BLaER1 (cell line): ENCODE measurements at regions not wholly inside any gene's neighbourhood (a gene's known extent, or its start where the extent isn't known, plus 50 kb on each side); places are given as distances from the start of the nearest gene placed in this dataset.
"Not testable (repeated sequence)": the region's sequence is repeated elsewhere in the genome, so short reads cannot be mapped to it uniquely, and the experiment has no call there.

ENCODE experiments used
- H3K27ac ChIP-seq: shearing (Covaris generic); formaldehyde crosslinking; 2 replicates; pipeline ENCODE4 v1.8.1; 2022
- H3K27me3 ChIP-seq: shearing (Covaris generic); formaldehyde crosslinking; 2 replicates; pipeline ENCODE4 v1.8.1; 2022
- H3K36me3 ChIP-seq: shearing (Covaris generic); formaldehyde crosslinking; 2 replicates; pipeline ENCODE4 v1.8.1; 2022
- H3K4me1 ChIP-seq: shearing (Covaris generic); formaldehyde crosslinking; 2 replicates; pipeline ENCODE4 v1.8.1; 2022
- H3K4me2 ChIP-seq: shearing (Covaris generic); formaldehyde crosslinking; 2 replicates; pipeline ENCODE4 v1.8.1; 2022
- H3K4me3 ChIP-seq: shearing (Covaris generic); formaldehyde crosslinking; 2 replicates; pipeline ENCODE4 v1.8.1; 2022
- H3K9ac ChIP-seq: shearing (Covaris generic); formaldehyde crosslinking; 2 replicates; pipeline ENCODE4 v1.8.1; 2022
- H3K9me3 ChIP-seq: shearing (Covaris generic); formaldehyde crosslinking; 2 replicates; pipeline ENCODE4 v1.8.1; 2022
- H4K20me1 ChIP-seq: shearing (Covaris generic); formaldehyde crosslinking; 2 replicates; pipeline ENCODE4 v1.8.1; 2022
- Cebpa-rat ChIP-seq: shearing (Covaris generic); IDR thresholded peaks from 2 replicates; pipeline ENCODE4 v1.8.1; 2022

DNA sequence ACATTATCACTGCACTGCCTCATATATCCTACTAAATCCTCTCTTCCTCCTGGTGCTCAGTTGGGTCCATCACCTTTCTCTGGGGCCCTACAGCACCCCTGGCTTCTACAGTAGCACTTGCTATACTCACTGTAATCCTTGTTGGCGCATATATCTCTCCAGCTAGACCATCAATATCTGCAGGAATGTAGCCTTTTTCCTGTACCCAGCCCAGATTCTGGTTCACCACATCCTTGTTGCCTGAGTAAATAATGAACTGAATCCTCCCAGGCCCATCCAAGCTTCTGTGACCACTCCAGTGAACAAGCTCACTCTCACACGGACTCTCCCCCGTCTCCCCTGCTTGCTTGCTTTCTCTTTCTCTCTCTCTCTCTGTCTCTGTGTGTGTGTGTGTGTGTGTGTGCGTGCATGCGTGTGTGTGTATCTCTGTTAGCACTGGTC lies 62.5 kb upstream of the LIPC start:
- H4K20me1 ChIP-seq: no peaks in the 10 kb centered on the region
- no peaks in the 10 kb centered on the region for H3K27me3 ChIP-seq
- H3K9me3 ChIP-seq: peaks cover 62% of the 10 kb centered on the region
- no peak overlapping the region for H3K9ac ChIP-seq
- no peak overlapping the region for H3K4me2 ChIP-seq
- H3K4me1 ChIP-seq: no peaks in the 10 kb centered on the region
- H3K36me3 ChIP-seq: no peaks in the 10 kb centered on the region
- no peak overlapping the region for H3K4me3 ChIP-seq
- H3K27ac ChIP-seq: no peak overlapping the region
- no peak for TF ChIP-seq Cebpa-rat

GRCh38 chr15:58369956-58370355 lies 61.8 kb upstream of the LIPC start:
- H3K4me3 ChIP-seq: no peak overlapping the region
- no peaks in the 10 kb centered on the region for H3K4me1 ChIP-seq
- TF ChIP-seq Cebpa-rat: no peak
- no peaks in the 10 kb centered on the region for H3K27me3 ChIP-seq
- no peaks in the 10 kb centered on the region for H3K36me3 ChIP-seq
- H3K27ac ChIP-seq: no peak overlapping the region
- H3K4me2 ChIP-seq: no peak overlapping the region
- no peak overlapping the region for H3K9ac ChIP-seq
- peaks cover 61% of the 10 kb centered on the region for H3K9me3 ChIP-seq
- no peaks in the 10 kb centered on the region for H4K20me1 ChIP-seq

- no peak overlapping the region for H3K9ac ChIP-seq
- H3K27ac ChIP-seq: no peak overlapping the region
- H4K20me1 ChIP-seq: no peaks in the 10 kb centered on the region
- no peak for TF ChIP-seq Cebpa-rat
- no peak overlapping the region for H3K4me2 ChIP-seq
- H3K9me3 ChIP-seq: peaks cover 73% of the 10 kb centered on the region
- no peaks in the 10 kb centered on the region for H3K27me3 ChIP-seq
- no peak overlapping the region for H3K4me3 ChIP-seq
- no peaks in the 10 kb centered on the region for H3K36me3 ChIP-seq
- no peaks in the 10 kb centered on the region for H3K4me1 ChIP-seq
Observed at GRCh38 chr15:58374147-58374546, 57.6 kb upstream of the LIPC start.

DNA sequence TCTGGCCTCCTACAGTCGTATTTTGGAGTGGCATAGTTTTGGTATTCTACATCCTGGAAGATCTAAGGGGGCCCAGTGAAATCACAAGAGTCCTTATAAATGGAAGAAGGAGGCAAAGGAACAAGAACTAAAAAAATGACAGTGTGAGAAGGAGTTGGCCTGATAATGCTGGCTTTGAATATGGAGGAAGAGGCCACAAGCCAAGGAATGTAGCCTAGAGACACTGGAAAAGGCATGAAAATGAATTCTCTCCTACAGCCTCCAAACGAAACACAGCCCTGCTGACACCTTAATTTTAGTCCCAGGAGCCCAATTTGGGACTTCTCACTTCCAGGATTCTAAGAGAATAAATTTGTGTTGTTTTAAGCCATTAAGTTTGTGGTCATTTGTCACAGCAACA lies 54.6 kb upstream of the LIPC start:
- Histone ChIP-seq H3K9ac (no peak overlapping the region), H3K27ac (no peak overlapping the region), H3K27me3 (no peaks in the 10 kb centered on the region), H3K36me3 (no peaks in the 10 kb centered on the region), H3K4me2 (no peak overlapping the region), H4K20me1 (no peaks in the 10 kb centered on the region), H3K9me3 (peaks cover 49% of the 10 kb centered on the region), H3K4me3 (no peak overlapping the region), H3K4me1 (no peaks in the 10 kb centered on the region)
- TF ChIP-seq Cebpa-rat: no peak

DNA sequence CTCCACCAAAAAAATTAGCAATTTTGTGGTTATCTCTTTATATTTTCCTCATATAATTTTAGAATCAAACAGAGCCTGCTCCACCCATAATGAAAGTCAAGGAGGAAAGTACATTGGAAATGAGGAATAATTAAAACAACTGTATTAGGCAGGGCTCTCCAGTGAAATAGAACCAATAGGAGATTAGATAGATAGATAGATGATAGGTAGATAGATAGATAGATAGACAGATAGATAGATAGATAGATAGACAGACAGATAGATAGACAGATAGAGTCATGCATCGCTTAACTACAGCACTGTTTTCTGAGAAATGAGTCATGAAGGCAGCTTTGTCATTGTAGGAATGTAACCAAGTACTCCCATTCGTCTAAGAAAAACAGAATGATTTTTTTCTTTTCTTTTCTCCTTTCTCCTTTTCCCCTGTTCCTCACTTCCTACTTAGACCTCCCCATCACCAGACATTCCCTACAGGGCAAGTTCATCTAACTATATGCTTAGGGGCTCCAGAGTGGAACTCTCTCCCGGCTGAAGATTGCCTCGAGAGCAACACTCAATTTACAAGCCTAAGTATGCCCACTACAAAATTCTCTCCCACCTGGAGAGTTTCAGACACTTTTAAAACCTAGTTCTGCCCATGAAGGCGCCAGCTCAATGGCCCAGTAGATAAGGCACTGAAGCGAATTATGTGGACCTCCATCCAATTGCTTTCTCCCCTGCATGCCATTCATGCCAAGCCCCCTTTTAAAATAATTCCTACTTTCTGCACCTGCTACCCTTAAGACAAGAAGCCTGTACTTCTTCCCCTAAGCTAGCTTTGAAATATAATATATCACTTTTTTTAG lies 53.3 kb upstream of the LIPC start:
- no peak for TF ChIP-seq Cebpa-rat
- Histone ChIP-seq H3K9ac (no peak overlapping the region), H3K4me1 (peaks cover 8% of the 10 kb centered on the region), H4K20me1 (no peaks in the 10 kb centered on the region), H3K9me3 (peaks cover 40% of the 10 kb centered on the region), H3K36me3 (no peaks in the 10 kb centered on the region), H3K27me3 (no peaks in the 10 kb centered on the region), H3K4me3 (no peak overlapping the region), H3K27ac (no peak overlapping the region), H3K4me2 (no peak overlapping the region)

GRCh38 chr15:58379454-58379853 lies 52.3 kb upstream of the LIPC start:
- peaks cover 14% of the 10 kb centered on the region for H3K4me1 ChIP-seq
- not testable (repeated sequence) for H3K9ac ChIP-seq, H4K20me1 ChIP-seq, H3K4me2 ChIP-seq, H3K4me3 ChIP-seq, H3K27ac ChIP-seq, H3K27me3 ChIP-seq, H3K36me3 ChIP-seq
- H3K9me3 ChIP-seq: peaks cover 37% of the 10 kb centered on the region

- no peak overlapping the region for H3K4me2 ChIP-seq
- H3K27me3 ChIP-seq: no peaks in the 10 kb centered on the region
- no peak overlapping the region for H3K4me3 ChIP-seq
- H3K36me3 ChIP-seq: no peaks in the 10 kb centered on the region
- TF ChIP-seq Cebpa-rat: no peak
- no peaks in the 10 kb centered on the region for H4K20me1 ChIP-seq
- peaks cover 14% of the 10 kb centered on the region for H3K4me1 ChIP-seq
- no peak overlapping the region for H3K9ac ChIP-seq
- no peak overlapping the region for H3K27ac ChIP-seq
- peaks cover 32% of the 10 kb centered on the region for H3K9me3 ChIP-seq
Observed at GRCh38 chr15:58380280-58380945, 51.4 kb upstream of the LIPC start.

GRCh38 chr15:58381697-58382096 lies 50.1 kb upstream of the LIPC start:
- H3K9ac ChIP-seq: no peak overlapping the region
- H4K20me1 ChIP-seq: no peaks in the 10 kb centered on the region
- TF ChIP-seq Cebpa-rat: no peak
- H3K9me3 ChIP-seq: peaks cover 24% of the 10 kb centered on the region
- no peak overlapping the region for H3K4me3 ChIP-seq
- peaks cover 14% of the 10 kb centered on the region for H3K4me1 ChIP-seq
- H3K36me3 ChIP-seq: no peaks in the 10 kb centered on the region
- no peak overlapping the region for H3K27ac ChIP-seq
- no peaks in the 10 kb centered on the region for H3K27me3 ChIP-seq
- no peak overlapping the region for H3K4me2 ChIP-seq
